Neural crest cell (in vitro differentiated cells): ENCODE measurements at regions not wholly inside any gene's neighbourhood (a gene's known extent, or its start where the extent isn't known, plus 50 kb on each side); places are given as distances from the start of the nearest gene placed in this dataset.

Experiments
- DNase-seq: peaks from one replicate; pipeline ENCODE4 v3.0.0; 2021; ENCODE audit warnings: low read depth, mixed read lengths, low spot score
- H3K27ac Mint-ChIP-seq: one replicate; pipeline ENCODE4 v1.8.0; 2021; ENCODE audit warnings: mild to moderate bottlenecking, mixed read lengths; ENCODE audit not compliant: unreplicated experiment
- H3K27me3 Mint-ChIP-seq: 2 replicates; pipeline ENCODE4 v1.8.0; 2021; ENCODE audit warnings: low read depth, mild to moderate bottlenecking, mixed read lengths
- H3K36me3 Mint-ChIP-seq: 2 replicates; pipeline ENCODE4 v1.8.0; 2021; ENCODE audit warnings: low read depth, mild to moderate bottlenecking, mixed read lengths
- H3K4me1 Mint-ChIP-seq: 2 replicates; pipeline ENCODE4 v1.8.0; 2021; ENCODE audit warnings: mixed read lengths
- H3K4me3 Mint-ChIP-seq: one replicate; pipeline ENCODE4 v1.8.0; 2021; ENCODE audit warnings: mild to moderate bottlenecking, mixed read lengths
- H3K9me3 Mint-ChIP-seq: 2 replicates; pipeline ENCODE4 v1.8.0; 2021; ENCODE audit warnings: mixed read lengths
- CTCF ChIP-seq: fragments of 200-600 bp; sonication (generic); conservative IDR thresholded peaks from 2 replicates; pipeline ENCODE4 v1.5.0; 2021; ENCODE audit warnings: antibody characterized with exemption, mild to moderate bottlenecking

- no peak for DNase-seq
- Mint-ChIP-seq H3K27ac (no peak overlapping the region), H3K36me3 (no peaks in the 10 kb centered on the region), H3K9me3 (peaks cover 2% of the 10 kb centered on the region), H3K4me3 (no peak overlapping the region), H3K4me1 (no peaks in the 10 kb centered on the region), H3K27me3 (no peaks in the 10 kb centered on the region)
- TF ChIP-seq CTCF: no peak
These were observed 598.8 kb downstream of the MAFB start for GRCh38 chr20:40090236-40090635.

- no peak overlapping the region for H3K27ac Mint-ChIP-seq
- no peak overlapping the region for H3K4me3 Mint-ChIP-seq
- no peaks in the 10 kb centered on the region for H3K36me3 Mint-ChIP-seq
- H3K9me3 Mint-ChIP-seq: peaks cover 2% of the 10 kb centered on the region
- no peak for TF ChIP-seq CTCF
- H3K4me1 Mint-ChIP-seq: no peaks in the 10 kb centered on the region
- no peak for DNase-seq
- no peaks in the 10 kb centered on the region for H3K27me3 Mint-ChIP-seq
These were observed 601.5 kb downstream of the MAFB start for GRCh38 chr20:40087496-40087895.

GRCh38 chr20:40085513-40085912, 603.5 kb downstream of the MAFB start:
- no peak for DNase-seq
- H3K9me3 Mint-ChIP-seq: no peaks in the 10 kb centered on the region
- H3K4me1 Mint-ChIP-seq: no peaks in the 10 kb centered on the region
- no peak overlapping the region for H3K27ac Mint-ChIP-seq
- no peak for TF ChIP-seq CTCF
- H3K4me3 Mint-ChIP-seq: no peak overlapping the region
- no peaks in the 10 kb centered on the region for H3K27me3 Mint-ChIP-seq
- no peaks in the 10 kb centered on the region for H3K36me3 Mint-ChIP-seq

GRCh38 chr20:40082436-40082835, 606.6 kb downstream of the MAFB start:
- H3K27ac Mint-ChIP-seq: no peak overlapping the region
- no peaks in the 10 kb centered on the region for H3K27me3 Mint-ChIP-seq
- no peak for TF ChIP-seq CTCF
- no peaks in the 10 kb centered on the region for H3K36me3 Mint-ChIP-seq
- no peak overlapping the region for H3K4me3 Mint-ChIP-seq
- peaks cover 3% of the 10 kb centered on the region for H3K9me3 Mint-ChIP-seq
- DNase-seq: no peak
- no peaks in the 10 kb centered on the region for H3K4me1 Mint-ChIP-seq

GRCh38 chr20:40081653-40082052, 607.4 kb downstream of the MAFB start:
- no peaks in the 10 kb centered on the region for H3K36me3 Mint-ChIP-seq
- H3K9me3 Mint-ChIP-seq: peaks cover 3% of the 10 kb centered on the region
- H3K27ac Mint-ChIP-seq: no peak overlapping the region
- H3K27me3 Mint-ChIP-seq: no peaks in the 10 kb centered on the region
- no peak overlapping the region for H3K4me3 Mint-ChIP-seq
- no peak for DNase-seq
- no peaks in the 10 kb centered on the region for H3K4me1 Mint-ChIP-seq
- TF ChIP-seq CTCF: no peak
